ENCODE measurements at regions not wholly inside any gene's neighbourhood (a gene's known extent, or its start where the extent isn't known, plus 50 kb on each side); places are given as distances from the start of the nearest gene placed in this dataset.

- TF ChIP-seq CTCF (IDR thresholded peaks at IDR 0.05): no peak
- TF ChIP-seq POLR2A (IDR thresholded peaks at IDR 0.05): no peak
Measured at GRCh38 chr16:35560637-35560984, 2101.2 kb downstream of the TP53TG3F start.

Measured in adrenal gland (tissue), 5 donors.